OCI-LY3 (cell line): ENCODE measurements at regions not wholly inside any gene's neighbourhood (a gene's known extent, or its start where the extent isn't known, plus 50 kb on each side); places are given as distances from the start of the nearest gene placed in this dataset.

Experiments
- H2AFZ ChIP-seq: fragments of 200-600, 300-600 bp; shearing (Covaris generic); 2 replicates; pipeline ENCODE4 v1.6.0; 2014; ENCODE audit warnings: antibody characterized with exemption, low read depth, low read length
- H3K27ac ChIP-seq: fragments of 200-600, 300-600 bp; sonication (generic); 2 replicates; pipeline ENCODE4 v1.5.1; 2014; ENCODE audit warnings: mild to moderate bottlenecking, low read length, moderate library complexity, mixed read lengths
- H3K27me3 ChIP-seq: fragments of 200-600, 300-600 bp; sonication (generic); 2 replicates; pipeline ENCODE4 v1.6.1; 2014; ENCODE audit warnings: low read depth, low read length, mixed read lengths
- H3K36me3 ChIP-seq: fragments of 200-600, 300-600 bp; sonication (generic); replicated peaks from 2 replicates; pipeline ENCODE3; 2014; ENCODE audit warnings: low read depth, low read length, mixed read lengths
- H3K4me1 ChIP-seq: fragments of 300-600, 200-600 bp; sonication (generic); 2 replicates; pipeline ENCODE4 v1.6.1; 2014; ENCODE audit warnings: low read length, mixed read lengths
- H3K4me2 ChIP-seq: fragments of 200-600, 300-600 bp; sonication (generic); 2 replicates; pipeline ENCODE4 v1.6.1; 2014; ENCODE audit warnings: low read length, mixed read lengths
- H3K4me3 ChIP-seq: fragments of 300-600, 200-600 bp; sonication (generic); 2 replicates; pipeline ENCODE4 v1.5.1; 2014; ENCODE audit warnings: antibody characterized with exemption, mild to moderate bottlenecking, low read length, moderate library complexity
- H3K79me2 ChIP-seq: fragments of 300-600, 200-600 bp; shearing (Covaris generic); 2 replicates; pipeline ENCODE4 v1.6.1; 2014; ENCODE audit warnings: mild to moderate bottlenecking, low read length, mixed read lengths
- H3K9ac ChIP-seq: fragments of 300-600, 200-600 bp; shearing (Covaris generic); 2 replicates; pipeline ENCODE4 v1.6.0; 2014; ENCODE audit warnings: mild to moderate bottlenecking, low read length, moderate library complexity
- H3K9me3 ChIP-seq: fragments of 200-600, 300-600 bp; shearing (Covaris generic); 2 replicates; pipeline ENCODE4 v1.6.1; 2014; ENCODE audit warnings: low read length, mixed read lengths; ENCODE audit not compliant: insufficient read depth
- H4K20me1 ChIP-seq: fragments of 200-600, 300-600 bp; sonication (generic); 2 replicates; pipeline ENCODE4 v1.6.1; 2016; ENCODE audit warnings: low read length, mixed read lengths; ENCODE audit not compliant: insufficient read depth
- CTCF ChIP-seq: fragments of 200-600, 300-600 bp; sonication (generic); IDR thresholded peaks from 2 replicates; pipeline ENCODE4 v1.5.1; 2014; ENCODE audit warnings: antibody characterized with exemption, low read length, low read depth
- EZH2phosphoT487 ChIP-seq: fragments of 200-600 bp; shearing (Covaris generic); IDR thresholded peaks from 2 replicates; pipeline ENCODE4 v1.6.1; 2018; ENCODE audit warnings: antibody characterized with exemption, mixed run types, low read depth

- Histone ChIP-seq H3K27me3 (no peaks in the 10 kb centered on the region), H3K9ac (no peak overlapping the region), H3K4me2 (peak overlapping the region; percentile 43), H3K27ac (no peak overlapping the region), H4K20me1 (no peaks in the 10 kb centered on the region), H3K79me2 (no peaks in the 10 kb centered on the region), H2AFZ (no peak overlapping the region), H3K4me3 (peak overlapping the region; percentile 36; the same call in 1 of the 2 replicates), H3K36me3 (no peaks in the 10 kb centered on the region), H3K4me1 (peaks cover 29% of the 10 kb centered on the region), H3K9me3 (no peaks in the 10 kb centered on the region)
- TF ChIP-seq EZH2phosphoT487: no peak
- 0 out of 2 replicates have a peak, but pooled peaks have one; percentile 15 for TF ChIP-seq CTCF
Measured at GRCh38 chr2:8628179-8628865, 53.5 kb upstream of the ID2 start.

DNA sequence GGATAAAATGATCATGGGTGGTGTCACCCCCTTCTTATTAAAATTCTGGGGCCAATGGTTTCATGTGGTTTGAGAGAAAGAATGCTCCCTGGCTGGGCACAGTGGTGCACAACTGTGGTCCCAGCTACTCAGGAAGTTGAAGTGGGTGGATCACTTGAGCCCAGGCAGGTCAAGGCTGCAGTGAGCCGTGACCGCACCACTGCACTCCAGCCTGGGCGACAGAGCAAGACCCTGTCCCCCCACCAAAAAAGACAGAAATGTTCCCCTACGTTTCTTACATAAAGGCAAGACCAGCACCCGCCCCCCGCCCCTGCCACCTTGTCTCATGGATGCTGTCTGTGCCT lies 53.0 kb upstream of the ID2 start:
- H3K79me2 ChIP-seq: no peaks in the 10 kb centered on the region
- no peaks in the 10 kb centered on the region for H3K27me3 ChIP-seq
- H3K4me1 ChIP-seq: peaks cover 35% of the 10 kb centered on the region
- no peaks in the 10 kb centered on the region for H4K20me1 ChIP-seq
- peak overlapping the region; percentile 43 for H3K4me2 ChIP-seq
- H3K27ac ChIP-seq: no peak overlapping the region
- TF ChIP-seq CTCF (0 out of 2 replicates have a peak, but pooled peaks have one; percentile 1), EZH2phosphoT487 (no peak)
- 0 out of 2 replicates have a peak overlapping the region, but pooled peaks have one; percentile 5 for H3K9ac ChIP-seq
- H3K9me3 ChIP-seq: no peaks in the 10 kb centered on the region
- H3K36me3 ChIP-seq: no peaks in the 10 kb centered on the region
- peak overlapping the region; percentile 36; the same call in 1 of the 2 replicates for H3K4me3 ChIP-seq
- no peak overlapping the region for H2AFZ ChIP-seq

DNA sequence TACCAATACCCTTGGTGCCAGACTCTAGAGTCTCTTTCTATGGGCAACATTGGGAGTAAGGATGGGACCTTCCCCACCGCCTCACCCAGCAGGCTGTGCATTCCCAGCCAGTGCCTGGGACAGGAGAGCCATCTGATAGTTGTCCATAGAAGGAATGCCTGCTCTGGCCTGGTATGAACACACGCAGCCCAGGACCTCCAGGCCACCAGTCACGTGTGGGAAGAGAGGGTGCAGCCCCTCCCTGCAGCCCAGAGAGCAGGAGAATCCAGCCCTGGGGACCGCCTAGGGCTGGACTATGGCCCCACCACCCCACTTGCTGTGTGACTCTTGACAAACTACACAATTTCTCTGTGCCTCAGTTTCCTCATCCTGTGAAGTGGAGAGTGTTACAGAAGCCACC lies 52.5 kb upstream of the ID2 start:
- Histone ChIP-seq H3K36me3 (no peaks in the 10 kb centered on the region), H4K20me1 (no peaks in the 10 kb centered on the region), H3K27ac (no peak overlapping the region), H2AFZ (no peak overlapping the region), H3K4me2 (peak overlapping the region; percentile 43), H3K4me3 (peak overlapping the region; percentile 36; the same call in 1 of the 2 replicates), H3K9ac (0 out of 2 replicates have a peak overlapping the region, but pooled peaks have one; percentile 5), H3K4me1 (peaks cover 40% of the 10 kb centered on the region), H3K79me2 (no peaks in the 10 kb centered on the region), H3K9me3 (no peaks in the 10 kb centered on the region), H3K27me3 (no peaks in the 10 kb centered on the region)
- TF ChIP-seq EZH2phosphoT487 (no peak), CTCF (no peak)

DNA sequence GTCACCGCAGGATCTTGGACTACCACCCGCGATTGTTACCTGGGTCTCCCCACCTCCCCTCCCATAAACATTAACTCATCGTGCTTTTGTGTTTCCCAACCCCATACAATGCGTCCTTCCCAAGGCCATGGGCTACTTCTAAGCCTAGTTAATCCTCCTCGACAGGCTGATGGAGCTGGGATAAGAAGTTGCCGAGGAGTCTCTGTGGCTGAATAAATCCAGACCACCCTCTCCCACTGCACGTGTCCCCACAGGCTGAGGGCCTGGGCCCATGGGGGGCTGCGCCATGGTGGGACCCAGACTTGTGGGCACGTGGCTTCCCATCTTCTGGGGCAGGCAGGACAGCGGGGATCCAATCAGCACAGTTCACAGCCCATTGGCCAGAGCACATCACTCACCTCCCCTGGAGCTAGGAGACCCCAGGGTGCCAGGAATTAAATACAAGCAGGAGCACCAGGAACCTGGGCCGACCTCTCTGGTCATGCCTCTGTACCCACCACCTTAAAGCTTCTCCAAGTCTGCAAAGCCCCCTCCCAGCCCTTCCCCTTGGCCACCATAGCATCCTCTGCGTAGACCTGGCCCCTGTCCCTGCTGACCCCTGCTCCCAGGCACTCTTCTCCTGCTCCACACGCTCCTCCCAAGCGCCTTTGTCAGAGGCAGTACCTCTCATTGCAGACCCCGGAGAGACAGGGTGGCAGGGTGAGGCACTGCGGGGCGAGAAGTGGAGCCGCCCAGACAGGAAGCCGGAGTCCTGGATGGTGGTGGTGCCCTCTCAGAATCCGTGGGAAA lies 51.0 kb upstream of the ID2 start:
- H3K4me1 ChIP-seq: peaks cover 40% of the 10 kb centered on the region
- H3K27me3 ChIP-seq: no peaks in the 10 kb centered on the region
- no peak overlapping the region for H3K9ac ChIP-seq
- TF ChIP-seq EZH2phosphoT487: no peak
- TF ChIP-seq CTCF: no peak
- no peaks in the 10 kb centered on the region for H3K9me3 ChIP-seq
- H3K79me2 ChIP-seq: no peaks in the 10 kb centered on the region
- no peaks in the 10 kb centered on the region for H3K36me3 ChIP-seq
- H3K27ac ChIP-seq: no peak overlapping the region
- no peaks in the 10 kb centered on the region for H4K20me1 ChIP-seq
- H3K4me3 ChIP-seq: no peak overlapping the region
- no peak overlapping the region for H2AFZ ChIP-seq
- H3K4me2 ChIP-seq: no peak overlapping the region
